ENCODE measurements at regions not wholly inside any gene's neighbourhood (a gene's known extent, or its start where the extent isn't known, plus 50 kb on each side); places are given as distances from the start of the nearest gene placed in this dataset.

DNA sequence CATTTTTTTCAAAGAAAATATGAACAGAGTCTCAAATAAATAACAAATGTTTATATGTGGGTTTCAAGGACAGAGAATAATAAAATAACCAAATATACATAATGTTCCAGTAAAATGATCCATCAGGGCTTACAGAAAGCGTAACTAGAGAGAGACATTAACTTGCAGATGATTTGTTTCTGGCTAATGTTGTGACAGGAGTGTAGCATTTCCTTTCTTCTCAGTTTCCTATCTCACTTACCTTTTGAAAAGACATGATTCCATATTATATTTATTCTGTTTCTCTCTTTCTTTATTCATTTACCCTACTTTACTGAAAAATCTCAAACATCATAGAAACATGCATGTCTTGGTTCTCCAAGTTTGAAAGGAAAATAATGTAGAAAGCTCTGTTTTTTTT, 451.3 kb upstream of the CDH9 start:
- Mint-ChIP-seq H3K27ac (no peak overlapping the region), H3K4me1 (no peaks in the 10 kb centered on the region), H3K4me3 (no peak overlapping the region), H3K36me3 (ENCODE audit: low read depth) (no peaks in the 10 kb centered on the region; the same call in 2 of the 3 replicates), H3K27me3 (ENCODE audit: insufficient read depth, low read depth, poor library complexity) (no peaks in the 10 kb centered on the region), H3K9me3 (no peaks in the 10 kb centered on the region; the same call in 2 of the 3 replicates)
- Histone ChIP-seq H3K4me1 (ENCODE audit: insufficient read depth) (no peaks in the 10 kb centered on the region), H3K27ac (ENCODE audit: low read depth) (no peak overlapping the region), H3K36me3 (ENCODE audit: insufficient read depth) (no peaks in the 10 kb centered on the region), H3K9me2 (ENCODE audit: insufficient read depth) (no peaks in the 10 kb centered on the region), H3K4me3 (no peak overlapping the region), H3F3A (replicated peaks; ENCODE audit: low read depth) (no peaks in the 10 kb centered on the region), H4K20me1 (replicated peaks; ENCODE audit: insufficient read depth) (peaks cover 6% of the 10 kb centered on the region; the same call in 1 of the 2 replicates), H3K79me2 (replicated peaks; ENCODE audit: insufficient read depth) (no peaks in the 10 kb centered on the region), H2AFZ (no peak overlapping the region), H3K27me3 (ENCODE audit: insufficient read depth) (no peaks in the 10 kb centered on the region), H3K4me2 (no peak overlapping the region)
- TF ChIP-seq JUNB (IDR thresholded peaks at IDR 0.05; ENCODE audit: unreplicated experiment) (no peak), ETS1 (IDR thresholded peaks at IDR 0.05) (no peak), STAT1 (IDR thresholded peaks at IDR 0.05; ENCODE audit: unreplicated experiment) (no peak), NANOG (IDR thresholded peaks at IDR 0.05; ENCODE audit: borderline replicate concordance) (no peak), EZH2phosphoT487 (IDR thresholded peaks at IDR 0.05; ENCODE audit: unreplicated experiment) (no peak)
- TF ChIP-seq, protein P1, sequence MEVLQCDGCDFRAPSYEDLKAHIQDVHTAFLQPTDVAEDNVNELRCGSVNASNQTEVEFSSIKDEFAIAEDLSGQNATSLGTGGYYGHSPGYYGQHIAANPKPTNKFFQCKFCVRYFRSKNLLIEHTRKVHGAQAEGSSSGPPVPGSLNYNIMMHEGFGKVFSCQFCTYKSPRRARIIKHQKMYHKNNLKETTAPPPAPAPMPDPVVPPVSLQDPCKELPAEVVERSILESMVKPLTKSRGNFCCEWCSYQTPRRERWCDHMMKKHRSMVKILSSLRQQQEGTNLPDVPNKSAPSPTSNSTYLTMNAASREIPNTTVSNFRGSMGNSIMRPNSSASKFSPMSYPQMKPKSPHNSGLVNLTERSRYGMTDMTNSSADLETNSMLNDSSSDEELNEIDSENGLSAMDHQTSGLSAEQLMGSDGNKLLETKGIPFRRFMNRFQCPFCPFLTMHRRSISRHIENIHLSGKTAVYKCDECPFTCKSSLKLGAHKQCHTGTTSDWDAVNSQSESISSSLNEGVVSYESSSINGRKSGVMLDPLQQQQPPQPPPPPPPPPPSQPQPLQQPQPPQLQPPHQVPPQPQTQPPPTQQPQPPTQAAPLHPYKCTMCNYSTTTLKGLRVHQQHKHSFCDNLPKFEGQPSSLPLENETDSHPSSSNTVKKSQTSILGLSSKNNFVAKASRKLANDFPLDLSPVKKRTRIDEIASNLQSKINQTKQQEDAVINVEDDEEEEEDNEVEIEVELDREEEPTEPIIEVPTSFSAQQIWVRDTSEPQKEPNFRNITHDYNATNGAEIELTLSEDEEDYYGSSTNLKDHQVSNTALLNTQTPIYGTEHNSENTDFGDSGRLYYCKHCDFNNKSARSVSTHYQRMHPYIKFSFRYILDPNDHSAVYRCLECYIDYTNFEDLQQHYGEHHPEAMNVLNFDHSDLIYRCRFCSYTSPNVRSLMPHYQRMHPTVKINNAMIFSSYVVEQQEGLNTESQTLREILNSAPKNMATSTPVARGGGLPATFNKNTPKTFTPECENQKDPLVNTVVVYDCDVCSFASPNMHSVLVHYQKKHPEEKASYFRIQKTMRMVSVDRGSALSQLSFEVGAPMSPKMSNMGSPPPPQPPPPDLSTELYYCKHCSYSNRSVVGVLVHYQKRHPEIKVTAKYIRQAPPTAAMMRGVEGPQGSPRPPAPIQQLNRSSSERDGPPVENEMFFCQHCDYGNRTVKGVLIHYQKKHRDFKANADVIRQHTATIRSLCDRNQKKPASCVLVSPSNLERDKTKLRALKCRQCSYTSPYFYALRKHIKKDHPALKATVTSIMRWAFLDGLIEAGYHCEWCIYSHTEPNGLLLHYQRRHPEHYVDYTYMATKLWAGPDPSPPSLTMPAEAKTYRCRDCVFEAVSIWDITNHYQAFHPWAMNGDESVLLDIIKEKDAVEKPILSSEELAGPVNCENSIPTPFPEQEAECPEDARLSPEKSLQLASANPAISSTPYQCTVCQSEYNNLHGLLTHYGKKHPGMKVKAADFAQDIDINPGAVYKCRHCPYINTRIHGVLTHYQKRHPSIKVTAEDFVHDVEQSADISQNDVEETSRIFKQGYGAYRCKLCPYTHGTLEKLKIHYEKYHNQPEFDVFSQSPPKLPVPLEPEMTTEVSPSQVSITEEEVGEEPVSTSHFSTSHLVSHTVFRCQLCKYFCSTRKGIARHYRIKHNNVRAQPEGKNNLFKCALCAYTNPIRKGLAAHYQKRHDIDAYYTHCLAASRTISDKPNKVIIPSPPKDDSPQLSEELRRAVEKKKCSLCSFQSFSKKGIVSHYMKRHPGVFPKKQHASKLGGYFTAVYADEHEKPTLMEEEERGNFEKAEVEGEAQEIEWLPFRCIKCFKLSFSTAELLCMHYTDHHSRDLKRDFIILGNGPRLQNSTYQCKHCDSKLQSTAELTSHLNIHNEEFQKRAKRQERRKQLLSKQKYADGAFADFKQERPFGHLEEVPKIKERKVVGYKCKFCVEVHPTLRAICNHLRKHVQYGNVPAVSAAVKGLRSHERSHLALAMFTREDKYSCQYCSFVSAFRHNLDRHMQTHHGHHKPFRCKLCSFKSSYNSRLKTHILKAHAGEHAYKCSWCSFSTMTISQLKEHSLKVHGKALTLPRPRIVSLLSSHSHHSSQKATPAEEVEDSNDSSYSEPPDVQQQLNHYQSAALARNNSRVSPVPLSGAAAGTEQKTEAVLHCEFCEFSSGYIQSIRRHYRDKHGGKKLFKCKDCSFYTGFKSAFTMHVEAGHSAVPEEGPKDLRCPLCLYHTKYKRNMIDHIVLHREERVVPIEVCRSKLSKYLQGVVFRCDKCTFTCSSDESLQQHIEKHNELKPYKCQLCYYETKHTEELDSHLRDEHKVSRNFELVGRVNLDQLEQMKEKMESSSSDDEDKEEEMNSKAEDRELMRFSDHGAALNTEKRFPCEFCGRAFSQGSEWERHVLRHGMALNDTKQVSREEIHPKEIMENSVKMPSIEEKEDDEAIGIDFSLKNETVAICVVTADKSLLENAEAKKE (CRISPR knock-in tag; IDR thresholded peaks at IDR 0.05): no peak
- TF ChIP-seq, protein P2, sequence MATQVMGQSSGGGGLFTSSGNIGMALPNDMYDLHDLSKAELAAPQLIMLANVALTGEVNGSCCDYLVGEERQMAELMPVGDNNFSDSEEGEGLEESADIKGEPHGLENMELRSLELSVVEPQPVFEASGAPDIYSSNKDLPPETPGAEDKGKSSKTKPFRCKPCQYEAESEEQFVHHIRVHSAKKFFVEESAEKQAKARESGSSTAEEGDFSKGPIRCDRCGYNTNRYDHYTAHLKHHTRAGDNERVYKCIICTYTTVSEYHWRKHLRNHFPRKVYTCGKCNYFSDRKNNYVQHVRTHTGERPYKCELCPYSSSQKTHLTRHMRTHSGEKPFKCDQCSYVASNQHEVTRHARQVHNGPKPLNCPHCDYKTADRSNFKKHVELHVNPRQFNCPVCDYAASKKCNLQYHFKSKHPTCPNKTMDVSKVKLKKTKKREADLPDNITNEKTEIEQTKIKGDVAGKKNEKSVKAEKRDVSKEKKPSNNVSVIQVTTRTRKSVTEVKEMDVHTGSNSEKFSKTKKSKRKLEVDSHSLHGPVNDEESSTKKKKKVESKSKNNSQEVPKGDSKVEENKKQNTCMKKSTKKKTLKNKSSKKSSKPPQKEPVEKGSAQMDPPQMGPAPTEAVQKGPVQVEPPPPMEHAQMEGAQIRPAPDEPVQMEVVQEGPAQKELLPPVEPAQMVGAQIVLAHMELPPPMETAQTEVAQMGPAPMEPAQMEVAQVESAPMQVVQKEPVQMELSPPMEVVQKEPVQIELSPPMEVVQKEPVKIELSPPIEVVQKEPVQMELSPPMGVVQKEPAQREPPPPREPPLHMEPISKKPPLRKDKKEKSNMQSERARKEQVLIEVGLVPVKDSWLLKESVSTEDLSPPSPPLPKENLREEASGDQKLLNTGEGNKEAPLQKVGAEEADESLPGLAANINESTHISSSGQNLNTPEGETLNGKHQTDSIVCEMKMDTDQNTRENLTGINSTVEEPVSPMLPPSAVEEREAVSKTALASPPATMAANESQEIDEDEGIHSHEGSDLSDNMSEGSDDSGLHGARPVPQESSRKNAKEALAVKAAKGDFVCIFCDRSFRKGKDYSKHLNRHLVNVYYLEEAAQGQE (IDR thresholded peaks at IDR 0.05; ENCODE audit: unreplicated experiment): no peak
- ATAC-seq: no peak
- DNase-seq (ENCODE audit: low spot score): no peak

Measured in GM23338 (cell line).